HG03354 (cell line): ENCODE measurements at regions not wholly inside any gene's neighbourhood (a gene's known extent, or its start where the extent isn't known, plus 50 kb on each side); places are given as distances from the start of the nearest gene placed in this dataset.

Experiments
- ATAC-seq: cut with Tn5 transposase; IDR thresholded peaks from one replicate; pipeline ENCODE4 v1.9.1; 2021; ENCODE audit warnings: mild to moderate bottlenecking; ENCODE audit not compliant: unreplicated experiment, poor library complexity, severe bottlenecking

DNA sequence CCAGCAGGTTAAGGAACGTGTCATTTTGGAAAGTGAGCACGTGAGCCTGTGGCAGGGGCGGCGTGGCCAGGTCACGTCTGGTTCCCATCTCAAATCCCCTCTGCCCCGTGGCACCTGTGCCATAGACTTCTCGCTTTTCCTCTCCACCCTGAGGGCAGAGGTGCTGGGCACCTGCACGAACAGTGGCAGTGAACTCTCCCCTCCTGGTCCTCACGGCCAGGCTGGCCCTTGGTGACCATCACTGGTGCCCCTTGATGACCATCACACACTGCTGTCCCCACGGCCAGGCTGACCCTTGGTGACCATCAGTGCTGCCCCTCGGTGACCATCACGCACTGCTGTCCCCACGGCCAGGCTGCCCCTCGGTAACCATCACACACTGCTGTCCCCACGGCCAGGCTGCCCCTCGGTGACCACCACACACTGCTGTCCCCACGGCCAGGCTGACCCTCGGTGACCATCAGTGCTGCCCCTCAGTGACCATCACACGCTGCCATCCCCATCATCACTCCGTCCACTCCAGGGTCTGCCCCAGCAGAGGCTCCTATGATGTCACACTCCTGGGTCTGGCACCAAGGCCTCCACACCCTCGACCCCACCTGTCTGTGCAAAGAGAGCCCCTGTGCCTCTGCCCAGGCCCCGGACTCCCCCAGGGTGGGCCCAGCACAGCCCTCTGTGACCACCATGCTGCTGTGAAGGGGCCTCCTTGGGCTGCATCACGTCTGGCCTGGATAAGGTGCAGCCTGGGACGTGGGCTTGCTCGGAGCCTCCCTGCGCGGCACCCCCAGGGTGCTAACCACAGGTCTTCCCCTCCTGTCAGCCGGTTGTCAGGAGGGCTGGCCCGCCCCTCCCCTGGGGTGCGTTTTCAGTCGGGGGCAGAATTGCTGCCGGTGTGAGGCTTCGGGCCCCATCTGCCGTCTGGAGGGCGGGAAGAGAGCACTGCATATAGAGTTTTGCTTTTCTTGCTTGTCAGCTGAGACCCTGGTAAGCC is 738.6 kb downstream of the BRD1 start:
- no peak for ATAC-seq

DNA sequence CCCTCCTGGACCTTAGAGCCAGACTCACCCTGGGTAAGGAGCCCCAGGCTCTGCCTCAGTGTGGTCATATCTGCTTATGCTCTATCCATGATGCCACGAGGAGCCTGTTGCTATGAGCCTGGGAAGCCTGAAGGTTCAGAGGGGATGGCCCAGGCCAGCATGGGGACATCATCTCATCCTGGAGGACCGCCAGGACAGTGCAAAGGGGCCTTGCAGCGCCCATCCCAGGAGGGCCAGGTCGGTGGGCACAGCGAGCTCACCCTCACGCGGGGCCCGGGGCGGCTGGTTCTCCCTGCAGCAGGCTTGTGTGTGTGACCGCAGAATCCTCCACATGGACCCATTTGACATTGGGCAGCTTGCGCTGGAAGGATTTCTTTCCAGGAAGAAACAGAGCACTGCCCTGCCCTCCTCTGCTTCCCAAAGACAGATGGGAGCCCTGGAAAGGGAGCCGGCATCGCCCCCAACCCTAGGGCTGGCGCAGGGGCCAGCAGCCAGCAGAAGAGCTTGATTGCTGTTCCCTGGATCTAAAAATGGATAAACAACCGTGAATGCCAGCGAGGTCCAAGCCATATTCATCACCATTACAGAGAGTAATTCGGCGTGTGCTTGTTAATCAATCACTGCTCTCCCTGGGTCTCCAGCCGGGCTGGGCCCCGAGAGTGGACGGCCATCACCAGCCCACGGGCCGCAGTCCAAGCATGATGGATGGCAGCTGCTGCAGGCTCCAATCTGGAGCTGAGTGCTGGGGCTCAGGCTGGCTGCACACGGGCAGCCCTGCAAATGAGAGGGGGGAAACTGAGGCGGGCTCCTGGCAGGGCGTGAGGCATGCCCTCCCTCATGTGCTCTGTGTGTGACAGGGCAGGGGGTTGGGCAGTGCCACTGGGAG is 739.7 kb downstream of the BRD1 start:
- no peak for ATAC-seq

DNA sequence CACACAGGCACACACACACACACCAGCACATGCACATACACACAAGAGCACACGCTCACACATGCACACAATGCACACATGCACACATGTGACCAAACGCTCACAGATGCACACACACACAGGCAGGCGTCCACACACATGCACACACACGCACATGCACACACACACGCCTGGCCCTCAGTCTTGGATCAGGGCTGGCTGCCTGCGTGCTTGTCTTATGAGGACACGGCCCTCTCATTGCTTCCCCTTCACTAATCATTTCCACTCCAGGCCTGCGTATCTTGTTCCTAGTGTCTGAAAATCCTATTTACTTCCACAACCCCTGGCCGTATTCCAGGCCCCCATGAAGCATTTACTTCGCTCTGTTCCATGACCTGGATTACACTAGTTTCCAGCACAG is 740.5 kb downstream of the BRD1 start:
- ATAC-seq = no peak

DNA sequence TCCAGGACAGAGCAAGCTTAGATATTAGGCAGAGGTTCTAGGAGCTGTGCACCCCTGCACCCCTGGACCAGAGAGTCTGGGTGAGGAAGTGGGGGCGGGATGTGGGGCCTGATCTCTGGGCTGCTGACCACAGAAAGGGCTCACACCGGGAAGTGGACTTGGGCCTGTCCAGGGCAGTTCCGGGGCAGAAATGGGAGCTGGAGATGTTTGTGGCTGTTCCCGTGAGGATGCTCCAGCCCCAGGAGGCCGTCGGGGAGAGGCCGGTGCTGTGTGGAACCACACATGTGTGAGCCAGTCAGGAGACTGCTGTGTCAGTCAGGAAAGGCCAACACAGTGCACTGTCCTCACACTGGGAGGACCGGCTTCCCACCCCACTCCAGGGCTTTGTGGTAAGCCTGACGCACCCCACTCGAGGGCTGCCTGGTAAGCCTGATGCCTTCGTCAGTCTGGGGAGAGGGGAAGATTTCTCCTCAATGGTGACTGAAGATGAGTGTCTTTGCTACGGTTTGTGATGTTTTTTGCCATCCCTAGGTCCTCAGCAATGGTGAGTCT is 741.0 kb downstream of the BRD1 start:
- no peak for ATAC-seq

DNA sequence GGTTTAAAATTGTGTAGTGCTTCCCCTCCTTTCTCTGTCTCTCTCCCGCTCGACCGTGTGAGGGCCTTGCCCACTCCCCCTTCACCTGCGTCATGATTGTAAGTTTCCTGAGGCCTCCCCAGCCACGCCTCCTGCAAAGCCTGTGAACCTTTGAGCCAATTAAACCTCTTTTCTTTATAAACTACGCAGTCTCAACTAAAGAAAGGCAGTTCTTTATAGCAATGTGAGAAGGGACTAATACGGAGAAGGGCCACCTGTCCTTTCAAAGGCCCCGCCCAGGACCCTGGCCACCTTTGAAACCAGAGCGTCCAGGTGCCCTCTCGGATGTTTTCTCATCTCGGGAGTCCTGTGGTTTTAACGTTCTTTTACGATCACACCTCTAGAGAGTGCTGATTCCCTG is 741.5 kb downstream of the BRD1 start:
- ATAC-seq = no peak

DNA sequence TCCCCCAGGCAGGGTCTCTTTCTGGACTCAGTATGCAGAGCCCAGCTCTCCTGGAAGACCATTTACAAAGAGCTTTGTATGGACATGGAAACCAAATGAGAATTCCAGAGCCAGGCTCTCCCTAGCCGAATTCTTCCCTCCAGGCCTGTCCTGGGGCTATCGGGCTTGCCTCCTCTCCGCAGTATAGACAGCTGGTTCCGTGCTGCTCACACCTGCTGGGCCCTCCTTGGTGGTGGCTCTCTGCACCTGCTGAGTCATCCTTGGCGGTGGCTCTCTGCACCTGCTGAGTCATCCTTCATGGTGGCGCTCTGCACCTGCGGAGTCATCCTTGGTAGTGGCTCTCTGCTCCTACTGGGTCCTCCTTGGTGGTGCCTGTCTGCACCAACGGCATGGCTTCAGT is 743.5 kb downstream of the BRD1 start:
- no peak for ATAC-seq

DNA sequence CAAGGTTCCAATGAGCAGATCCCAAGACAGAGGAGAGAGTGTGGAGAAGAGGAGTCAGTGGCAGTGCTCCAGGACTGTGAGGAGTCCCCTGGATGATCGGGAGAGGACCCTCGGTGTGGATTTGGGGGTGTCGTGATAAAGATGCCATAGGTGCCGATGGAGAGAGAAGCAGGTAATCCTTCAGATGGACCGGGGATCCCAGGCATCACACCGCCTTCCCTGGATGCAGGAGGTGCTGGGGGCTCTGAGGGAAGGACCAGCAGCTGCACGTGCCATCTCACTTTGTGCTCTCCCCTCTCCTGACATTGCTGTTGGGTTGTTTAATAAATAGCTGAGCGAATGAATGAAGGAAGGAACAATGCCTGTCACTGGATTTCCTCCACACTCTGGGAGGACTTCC is 744.1 kb downstream of the BRD1 start:
- ATAC-seq = no peak

DNA sequence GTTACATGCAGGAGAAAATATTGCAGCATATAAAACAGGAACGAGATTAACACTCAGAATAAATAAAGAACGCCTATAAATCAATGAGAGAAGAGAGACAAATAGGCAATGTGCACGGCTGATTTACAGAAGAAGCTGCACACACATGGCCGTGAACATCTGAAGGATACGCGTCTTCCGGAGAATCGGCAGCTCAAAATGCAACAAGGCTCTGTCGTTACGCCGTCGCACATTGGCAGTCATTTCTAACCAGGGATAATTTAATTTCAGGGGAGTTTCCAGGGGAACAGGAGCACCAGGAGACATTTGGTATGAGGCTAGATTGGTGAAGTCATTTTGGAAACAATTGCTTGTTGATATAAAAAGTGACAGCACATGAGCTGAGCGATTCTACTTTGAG is 745.2 kb downstream of the BRD1 start:
- ATAC-seq = no peak

DNA sequence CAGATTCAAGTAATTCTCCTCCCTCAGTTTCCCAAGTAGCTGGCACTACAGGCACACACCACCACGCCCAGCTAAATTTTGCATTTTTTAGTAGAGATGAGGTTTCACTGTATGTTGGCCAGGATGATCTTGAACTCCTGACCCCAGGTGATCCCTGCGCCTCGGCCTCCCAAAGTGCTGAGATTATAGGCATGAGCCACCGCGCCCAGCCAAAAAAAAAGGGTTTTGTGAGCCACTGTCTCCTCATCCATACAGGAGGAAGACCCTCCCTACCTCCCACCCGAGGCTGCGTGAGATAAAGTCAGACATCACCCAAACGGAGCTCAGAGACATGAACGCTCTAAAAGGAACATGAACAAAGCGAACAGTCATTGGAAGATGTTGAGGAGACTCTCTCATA is 745.7 kb downstream of the BRD1 start:
- no peak for ATAC-seq

DNA sequence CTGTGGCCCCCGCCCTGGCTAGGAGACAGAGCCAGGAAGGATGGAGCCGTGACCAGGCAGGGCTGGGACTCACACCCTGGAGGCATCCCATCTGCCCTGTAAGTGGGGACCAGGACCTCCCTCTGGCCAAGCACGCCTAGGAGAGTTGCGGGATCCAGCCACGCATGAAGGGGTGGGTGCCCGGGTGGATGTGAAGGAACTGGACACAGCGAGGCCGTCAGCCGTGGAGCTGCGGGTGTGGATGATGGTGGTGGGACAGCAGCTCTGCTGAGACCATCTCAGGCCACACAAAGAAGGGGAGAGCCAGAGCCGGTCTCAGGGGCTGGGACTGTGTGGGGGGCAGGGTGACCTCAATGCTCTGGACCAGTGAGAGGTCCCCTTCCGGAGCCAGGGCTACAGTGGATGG is 746.4 kb downstream of the BRD1 start:
- no peak for ATAC-seq

DNA sequence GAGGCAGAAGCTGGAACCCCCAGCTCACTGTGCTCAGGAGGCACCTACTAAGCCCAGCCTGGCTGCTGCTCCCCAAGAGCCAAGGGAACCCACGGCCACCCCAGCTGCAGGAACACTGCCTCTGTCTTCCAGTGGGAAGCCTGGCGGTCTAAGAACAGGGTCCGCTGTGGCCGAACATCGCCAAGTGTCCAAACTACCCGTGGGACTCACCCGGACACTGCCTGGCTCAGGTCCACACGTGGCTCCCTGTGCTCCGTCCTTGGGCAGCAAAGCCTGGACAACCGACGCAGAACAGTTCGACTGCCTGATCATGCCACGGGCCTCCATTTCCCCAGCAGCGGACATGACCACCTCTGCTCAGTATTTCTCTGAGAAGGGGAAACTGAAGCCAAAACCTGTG is 747.0 kb downstream of the BRD1 start:
- no peak for ATAC-seq

DNA sequence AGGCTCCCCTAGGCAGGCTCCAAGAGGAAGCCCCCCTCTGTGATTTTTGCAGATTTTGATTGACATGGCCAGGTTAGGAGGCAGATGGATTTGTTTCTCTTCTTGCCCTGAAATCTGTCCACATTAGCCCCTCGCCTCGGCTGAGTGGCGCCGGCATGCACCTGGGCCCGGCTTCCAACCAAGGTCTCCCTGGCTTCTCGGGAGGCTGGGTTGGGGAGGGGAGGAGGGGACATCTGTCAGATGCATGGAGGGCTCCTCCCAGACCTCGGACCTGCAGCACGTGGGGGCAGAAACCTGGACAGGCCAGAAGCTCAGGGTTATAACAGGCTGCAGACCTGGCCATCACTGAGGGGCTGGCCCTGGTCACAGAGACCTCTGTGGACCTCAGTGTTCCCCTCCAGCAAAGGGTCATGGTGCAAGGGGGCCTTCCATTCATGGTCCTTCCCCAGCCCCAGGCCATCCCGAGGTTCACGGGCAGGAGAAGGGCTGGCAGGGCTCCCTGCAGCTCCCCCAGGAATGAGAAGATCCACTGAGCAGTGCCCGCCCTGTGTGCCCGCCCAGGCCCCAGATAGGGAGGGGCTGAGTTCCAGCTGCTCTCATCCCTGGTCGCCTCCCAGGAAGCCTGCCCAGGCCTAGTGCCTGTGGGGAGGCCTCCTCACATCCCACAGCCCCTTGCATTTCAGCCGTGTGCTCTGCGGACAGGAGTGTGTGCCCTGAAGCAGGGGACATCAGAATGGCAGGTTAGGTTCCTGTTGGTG is 747.8 kb downstream of the BRD1 start:
- no peak for ATAC-seq

DNA sequence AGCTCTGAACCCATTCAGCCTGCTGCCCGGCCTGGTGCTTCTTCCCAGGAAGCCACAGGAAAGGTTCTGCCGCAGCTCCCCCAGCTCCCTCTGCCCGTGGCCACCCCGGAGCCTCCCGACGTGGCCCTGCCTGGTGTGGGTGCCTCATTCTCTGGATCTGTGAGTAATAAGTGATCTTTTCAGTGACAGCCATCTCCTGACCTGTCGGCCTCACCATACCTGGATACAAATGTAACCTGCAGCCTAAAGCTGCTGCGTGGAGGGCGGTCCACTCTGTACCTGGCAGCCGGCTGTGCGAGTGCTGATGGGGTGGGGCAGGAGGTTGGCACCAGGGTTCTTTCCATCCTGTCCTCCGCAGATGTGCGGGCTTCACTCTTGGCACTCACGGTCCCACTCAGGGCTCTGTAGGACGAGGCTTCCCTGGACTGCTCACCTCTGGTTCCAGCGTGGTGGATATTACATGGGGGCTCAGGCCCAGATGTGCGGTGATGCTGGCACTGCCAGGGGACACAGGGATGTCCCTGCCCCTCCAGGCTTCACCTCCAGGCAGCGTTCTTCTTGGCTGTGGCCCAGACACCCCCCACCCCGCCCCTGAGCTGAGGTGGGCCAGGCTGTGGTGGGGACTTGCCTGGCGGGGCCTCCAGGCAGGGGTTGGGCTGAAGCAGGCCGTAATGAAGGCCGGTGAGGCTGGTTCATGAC is 748.5 kb downstream of the BRD1 start:
- ATAC-seq = no peak

DNA sequence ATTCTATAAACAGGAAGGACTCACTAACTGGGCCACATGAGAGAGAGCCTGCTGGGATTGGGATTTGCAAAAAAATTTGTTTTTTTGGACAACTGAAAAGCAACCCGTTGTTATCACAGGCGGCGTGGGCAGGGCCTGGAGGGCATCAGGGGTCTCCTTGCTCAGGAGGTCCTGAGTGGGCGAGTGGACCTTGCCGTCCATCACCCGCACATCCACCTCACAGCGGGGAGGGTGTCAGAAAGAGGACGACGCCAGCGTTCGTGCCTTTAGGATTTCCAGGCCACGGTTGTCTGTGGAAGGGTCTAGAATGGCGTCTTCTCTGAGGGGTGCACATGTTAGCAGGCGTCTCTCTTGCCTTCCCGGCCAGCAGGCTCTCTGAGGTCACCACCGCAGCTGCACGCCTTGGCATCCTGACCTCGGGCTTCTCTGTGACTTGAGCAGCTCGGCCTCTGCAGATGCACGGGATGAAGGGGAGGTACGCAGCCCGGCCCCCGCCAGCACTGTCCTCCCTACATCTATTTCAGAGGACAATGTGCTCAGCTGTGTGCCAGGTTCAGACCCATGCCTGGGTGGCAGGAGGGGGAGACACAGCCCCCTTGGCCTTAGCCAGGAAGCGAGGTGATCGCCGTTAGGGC is 749.5 kb downstream of the BRD1 start:
- no peak for ATAC-seq

DNA sequence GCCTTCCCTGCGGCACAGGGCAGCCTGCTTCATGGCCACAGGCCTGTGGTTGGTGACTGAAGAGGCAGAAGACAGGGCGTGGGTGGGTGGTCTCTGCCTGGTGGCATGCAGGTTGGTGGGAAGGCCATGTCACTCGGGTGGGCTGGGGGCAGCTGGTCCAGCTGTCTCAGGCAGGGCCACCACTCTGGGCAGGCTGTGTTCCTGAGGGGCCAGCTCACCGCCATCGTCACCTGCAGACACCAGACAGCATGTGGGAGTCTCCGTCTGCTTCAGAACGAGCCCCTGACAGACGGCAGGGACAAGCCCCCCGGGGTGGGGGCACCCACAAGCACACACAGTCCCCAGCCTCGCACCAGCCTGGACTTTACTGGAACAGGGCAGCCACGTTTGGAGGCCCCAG is 750.1 kb downstream of the BRD1 start:
- ATAC-seq = no peak

DNA sequence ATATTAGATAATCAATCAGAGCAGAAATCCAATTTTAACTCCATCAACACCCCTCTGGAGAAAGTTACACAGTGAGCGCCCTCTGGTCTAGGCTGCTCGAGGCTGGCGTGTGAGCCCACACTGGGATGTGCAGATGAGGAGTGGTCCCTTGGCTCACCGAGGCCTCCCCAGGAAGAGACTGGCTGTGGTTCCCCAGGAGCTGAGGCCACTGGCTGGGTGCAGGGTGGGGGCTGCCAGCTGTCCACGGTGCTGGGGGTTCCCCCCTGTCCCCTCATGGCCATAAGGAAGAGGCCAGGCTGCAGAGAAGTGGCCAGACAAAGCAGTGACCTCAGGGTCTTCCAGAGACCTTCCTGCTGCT is 750.7 kb downstream of the BRD1 start:
- ATAC-seq = no peak

DNA sequence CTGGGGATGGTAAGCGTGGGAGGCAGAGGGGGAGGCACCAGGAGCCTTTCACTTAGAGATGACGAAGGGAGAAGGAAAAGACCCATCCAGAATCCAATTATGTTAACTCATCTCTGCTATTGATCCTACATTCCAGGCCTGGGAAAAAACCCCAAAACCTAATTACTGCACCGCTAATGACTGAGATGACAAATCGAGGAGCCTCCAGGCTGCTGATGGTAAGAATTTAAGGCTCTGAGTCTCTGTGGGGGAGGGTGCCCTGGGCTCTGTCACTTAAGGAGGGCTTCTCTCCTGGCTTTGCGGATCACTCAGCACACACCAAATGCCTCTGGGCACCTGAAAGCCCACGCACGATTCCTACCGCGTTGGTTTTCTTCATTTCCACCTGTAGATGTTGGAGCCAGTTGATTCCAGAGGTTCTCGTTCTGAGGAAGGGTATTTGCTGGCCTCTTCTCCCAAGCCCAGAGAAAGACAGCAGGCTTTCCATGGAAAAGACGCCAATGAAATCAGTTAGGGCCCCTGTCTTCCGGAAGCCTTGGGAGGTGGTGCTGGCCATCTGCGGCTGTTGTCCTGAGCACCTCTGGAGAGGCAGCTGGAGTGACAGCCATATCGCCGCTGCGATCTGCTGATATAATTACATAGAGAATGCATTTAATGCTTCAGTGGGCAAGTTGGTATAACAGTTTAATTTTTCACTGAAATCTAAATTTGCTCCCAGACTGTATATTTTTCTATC is 751.2 kb downstream of the BRD1 start:
- no peak for ATAC-seq

DNA sequence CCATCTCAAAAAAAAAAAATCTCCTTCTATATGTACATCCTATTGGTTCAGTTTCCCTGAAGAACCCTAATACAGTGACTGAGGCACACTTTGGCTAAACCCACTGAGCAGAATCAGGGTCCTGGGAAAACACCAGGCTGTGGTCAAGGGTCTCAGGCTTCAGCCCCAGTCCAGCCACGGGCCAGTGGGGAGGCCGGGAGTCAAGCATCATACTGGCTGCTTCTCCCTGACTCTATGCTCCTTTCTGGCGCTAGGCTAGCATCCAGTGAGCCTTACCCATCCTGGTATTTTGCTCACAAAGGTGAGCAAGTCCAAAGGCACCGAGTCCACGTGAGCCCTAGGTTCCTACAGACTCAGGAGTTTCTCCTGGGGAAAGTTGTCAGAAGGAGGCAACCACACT is 752.5 kb downstream of the BRD1 start:
- no peak for ATAC-seq
